ENCODE measurements at regions not wholly inside any gene's neighbourhood (a gene's known extent, or its start where the extent isn't known, plus 50 kb on each side); places are given as distances from the start of the nearest gene placed in this dataset.

DNA sequence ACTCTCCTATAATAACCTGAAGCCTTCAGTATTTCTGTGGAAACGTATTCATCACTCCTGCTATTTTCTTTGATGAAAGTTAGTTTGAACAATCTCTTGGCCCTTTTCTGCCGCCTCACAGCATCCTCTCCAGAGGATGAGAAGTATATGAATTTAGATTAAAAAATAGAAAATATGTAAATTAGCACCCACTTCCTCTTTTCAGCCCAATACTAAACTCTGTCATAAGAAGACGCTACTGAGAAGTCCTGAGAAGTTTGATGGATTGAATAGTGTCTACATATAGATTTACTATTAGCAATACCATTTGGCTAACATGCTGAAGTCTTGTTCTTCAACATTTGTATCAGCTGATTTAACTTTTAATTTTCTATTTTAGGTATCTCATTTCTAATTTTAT lies 526.4 kb upstream of the SPHKAP start:
- Mint-ChIP-seq H3K4me3 (no peak overlapping the region), H3K27me3 (ENCODE audit: low read depth) (no peaks in the 10 kb centered on the region), H3K27ac (no peak overlapping the region), H3K9me3 (peaks cover 0 to 5% of the 10 kb centered on the region in 2 donors), H3K4me1 (ENCODE audit: low read depth) (no peaks in the 10 kb centered on the region), H3K36me3 (ENCODE audit: insufficient read depth in 2 of 2) (no peaks in the 10 kb centered on the region)
- DNase-seq (no peak), ATAC-seq (replicated peaks in 1 of 2) (no peak)

- H3K4me3 Mint-ChIP-seq = no peak overlapping the region
- no peaks in the 10 kb centered on the region for H3K4me1 Mint-ChIP-seq (ENCODE audit: low read depth)
- H3K9me3 Mint-ChIP-seq = peaks cover 0 to 5% of the 10 kb centered on the region in 2 donors
- DNase-seq = no peak
- H3K36me3 Mint-ChIP-seq (ENCODE audit: insufficient read depth in 2 of 2) = no peaks in the 10 kb centered on the region
- no peaks in the 10 kb centered on the region for H3K27me3 Mint-ChIP-seq (ENCODE audit: low read depth)
- no peak for ATAC-seq (replicated peaks in 1 of 2)
- H3K27ac Mint-ChIP-seq = no peak overlapping the region
Observed at GRCh38 chr2:228705318-228705717, 523.8 kb upstream of the SPHKAP start.

DNA sequence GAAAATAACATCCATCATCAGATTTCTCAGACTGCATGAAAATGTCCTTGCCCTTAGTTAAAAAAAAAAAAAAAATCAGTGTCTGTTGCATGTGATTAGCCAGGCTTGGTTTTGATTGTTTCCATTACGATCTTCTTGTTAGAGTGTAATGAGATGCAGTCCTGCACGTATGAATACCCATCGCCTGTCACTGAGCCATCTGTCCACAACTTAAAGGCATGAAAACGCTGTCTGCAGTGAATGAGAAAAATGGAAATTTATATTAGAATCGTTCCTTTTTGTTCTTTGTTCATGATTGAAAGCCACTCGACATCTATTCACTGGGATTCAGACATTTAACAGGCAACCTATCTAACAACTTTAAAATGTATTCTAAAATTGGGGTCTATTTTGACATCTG lies 521.7 kb upstream of the SPHKAP start:
- Mint-ChIP-seq H3K4me3 (no peak overlapping the region), H3K4me1 (ENCODE audit: low read depth) (no peaks in the 10 kb centered on the region), H3K27me3 (ENCODE audit: low read depth) (no peaks in the 10 kb centered on the region), H3K36me3 (ENCODE audit: insufficient read depth in 2 of 2) (no peaks in the 10 kb centered on the region), H3K27ac (no peak overlapping the region), H3K9me3 (no peaks in the 10 kb centered on the region)
- DNase-seq (no peak), ATAC-seq (replicated peaks in 1 of 2) (no peak)

DNA sequence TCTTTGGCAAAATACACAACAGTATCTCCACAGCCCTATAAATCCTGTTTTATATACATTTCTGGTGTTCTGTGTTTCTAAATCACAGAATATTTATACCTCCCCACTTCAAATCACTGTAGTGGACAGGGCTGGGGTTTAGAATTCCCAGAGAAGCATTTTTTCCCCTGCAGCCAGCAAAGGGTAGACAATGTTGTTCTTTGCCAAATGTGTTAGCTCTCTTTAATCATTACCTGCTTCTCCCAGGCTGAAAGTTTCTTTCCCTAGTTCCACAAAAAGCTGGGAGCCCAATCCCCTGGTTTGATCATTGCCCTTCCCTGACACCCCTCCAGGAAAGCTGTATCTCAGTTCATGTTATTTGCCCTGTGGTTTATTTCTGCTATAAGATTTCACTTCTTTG lies 520.0 kb upstream of the SPHKAP start:
- DNase-seq (no peak), ATAC-seq (replicated peaks in 1 of 2) (no peak)
- H3K4me3 Mint-ChIP-seq = no peak overlapping the region
- no peaks in the 10 kb centered on the region for H3K36me3 Mint-ChIP-seq (ENCODE audit: insufficient read depth in 2 of 2)
- no peak overlapping the region for H3K27ac Mint-ChIP-seq
- H3K4me1 Mint-ChIP-seq (ENCODE audit: low read depth) = no peaks in the 10 kb centered on the region
- no peaks in the 10 kb centered on the region for H3K9me3 Mint-ChIP-seq
- H3K27me3 Mint-ChIP-seq (ENCODE audit: low read depth) = no peaks in the 10 kb centered on the region

- ATAC-seq (replicated peaks in 1 of 2) (no peak), DNase-seq (no peak)
- no peaks in the 10 kb centered on the region for H3K27me3 Mint-ChIP-seq (ENCODE audit: low read depth)
- no peaks in the 10 kb centered on the region for H3K4me1 Mint-ChIP-seq (ENCODE audit: low read depth)
- no peak overlapping the region for H3K4me3 Mint-ChIP-seq
- peaks cover 0 to under 1% of the 10 kb centered on the region in 2 donors for H3K9me3 Mint-ChIP-seq
- H3K27ac Mint-ChIP-seq = no peak overlapping the region
- no peaks in the 10 kb centered on the region for H3K36me3 Mint-ChIP-seq (ENCODE audit: insufficient read depth in 2 of 2)
Observed at GRCh38 chr2:228700638-228701037, 519.2 kb upstream of the SPHKAP start.

DNA sequence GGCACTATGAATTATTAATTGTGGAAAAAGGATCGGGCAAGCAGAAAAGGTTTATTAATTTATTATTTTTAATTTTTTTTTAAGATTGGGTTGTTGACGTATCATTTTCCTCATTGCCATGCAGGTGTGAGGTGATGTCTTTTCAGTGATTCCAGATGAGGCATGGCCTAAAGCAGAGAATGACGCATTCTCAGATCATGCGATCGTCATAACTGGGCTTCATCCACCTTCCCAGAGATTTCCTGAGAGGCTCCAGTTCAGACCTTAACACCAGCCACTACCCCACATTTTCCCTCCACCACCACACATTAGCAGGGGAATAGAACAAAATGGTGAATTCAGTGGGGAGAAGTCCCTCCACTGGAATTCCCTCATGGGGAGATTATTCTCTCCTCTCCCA lies 518.4 kb upstream of the SPHKAP start:
- DNase-seq = no peak
- Mint-ChIP-seq H3K27me3 (ENCODE audit: low read depth) (no peaks in the 10 kb centered on the region), H3K36me3 (ENCODE audit: insufficient read depth in 2 of 2) (no peaks in the 10 kb centered on the region), H3K9me3 (peaks cover 0 to 6% of the 10 kb centered on the region in 2 donors), H3K27ac (no peak overlapping the region), H3K4me3 (no peak overlapping the region), H3K4me1 (ENCODE audit: low read depth) (no peaks in the 10 kb centered on the region)
- no peak for ATAC-seq (replicated peaks in 1 of 2)

GRCh38 chr2:228699400-228699799 lies 517.9 kb upstream of the SPHKAP start:
- Mint-ChIP-seq H3K27ac (no peak overlapping the region), H3K4me3 (no peak overlapping the region), H3K27me3 (ENCODE audit: low read depth) (no peaks in the 10 kb centered on the region), H3K36me3 (ENCODE audit: insufficient read depth in 2 of 2) (no peaks in the 10 kb centered on the region), H3K4me1 (ENCODE audit: low read depth) (no peaks in the 10 kb centered on the region), H3K9me3 (peaks cover under 1 to 6% of the 10 kb centered on the region in 2 donors)
- no peak for ATAC-seq (replicated peaks in 1 of 2)
- no peak for DNase-seq

- DNase-seq = no peak
- no peaks in the 10 kb centered on the region for H3K4me1 Mint-ChIP-seq (ENCODE audit: low read depth)
- no peak overlapping the region for H3K27ac Mint-ChIP-seq
Observed at GRCh38 chr2:228698963-228699362, 517.5 kb upstream of the SPHKAP start.

DNA sequence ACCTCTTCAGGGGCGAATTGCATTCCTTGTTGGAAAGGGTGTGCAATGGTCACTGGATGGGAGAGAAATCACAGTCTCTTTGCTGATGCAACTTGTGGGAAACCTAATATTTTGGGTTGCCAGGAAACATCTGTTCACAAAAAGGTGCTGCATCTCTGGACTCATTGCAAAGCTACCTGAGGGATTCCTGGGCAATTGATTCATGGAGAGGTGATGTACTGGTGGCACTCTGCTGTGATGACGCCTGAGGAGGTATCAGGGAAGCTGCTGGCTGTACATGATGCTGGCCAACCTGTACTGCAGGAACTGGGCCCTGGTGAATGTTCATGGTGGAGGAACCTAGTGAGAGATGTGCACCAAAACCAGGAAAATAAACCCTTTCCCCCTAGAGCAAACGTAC lies 516.0 kb upstream of the SPHKAP start:
- no peak overlapping the region for H3K27ac Mint-ChIP-seq
- DNase-seq (no peak), ATAC-seq (replicated peaks in 1 of 2) (no peak)
- no peaks in the 10 kb centered on the region for H3K27me3 Mint-ChIP-seq (ENCODE audit: low read depth)
- peaks cover 3 to 6% of the 10 kb centered on the region in 2 donors for H3K9me3 Mint-ChIP-seq
- H3K36me3 Mint-ChIP-seq (ENCODE audit: insufficient read depth in 2 of 2) = no peaks in the 10 kb centered on the region
- H3K4me3 Mint-ChIP-seq = no peak overlapping the region
- no peaks in the 10 kb centered on the region for H3K4me1 Mint-ChIP-seq (ENCODE audit: low read depth)

More at GRCh38 chr2:228698963-228699362, 517.5 kb upstream of the SPHKAP start:
- Mint-ChIP-seq H3K4me3 (no peak overlapping the region), H3K9me3 (peaks cover 3 to 6% of the 10 kb centered on the region in 2 donors), H3K36me3 (ENCODE audit: insufficient read depth in 2 of 2) (no peaks in the 10 kb centered on the region), H3K27me3 (ENCODE audit: low read depth) (no peaks in the 10 kb centered on the region)
- ATAC-seq (replicated peaks in 1 of 2) = no peak

DNA sequence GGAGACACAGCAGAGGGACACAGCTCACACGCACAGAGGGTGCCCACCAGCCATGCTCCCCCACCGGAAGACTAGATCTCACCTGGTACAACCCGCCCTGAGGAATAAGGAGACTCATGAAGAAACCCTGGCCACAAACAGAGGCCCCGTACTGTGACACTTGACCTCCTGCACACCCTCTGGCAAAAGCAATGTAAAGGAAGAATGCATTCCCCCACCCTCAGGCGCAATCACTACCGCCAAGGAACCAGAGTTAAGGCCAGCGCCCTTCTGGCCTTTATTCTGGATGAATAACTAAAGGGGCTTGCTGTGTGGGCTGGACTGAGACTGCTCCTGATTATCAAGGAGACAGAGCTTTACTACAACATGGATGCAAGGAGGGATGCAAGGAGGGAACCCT lies 509.2 kb upstream of the SPHKAP start:
- DNase-seq = no peak
- Mint-ChIP-seq H3K36me3 (ENCODE audit: insufficient read depth in 2 of 2) (no peaks in the 10 kb centered on the region), H3K27ac (no peak overlapping the region), H3K4me1 (ENCODE audit: low read depth) (no peaks in the 10 kb centered on the region), H3K4me3 (no peak overlapping the region), H3K9me3 (peaks cover 6 to 8% of the 10 kb centered on the region in 2 donors), H3K27me3 (ENCODE audit: low read depth) (no peaks in the 10 kb centered on the region)
- no peak for ATAC-seq (replicated peaks in 1 of 2)

GRCh38 chr2:228689053-228689452 lies 507.6 kb upstream of the SPHKAP start:
- H3K36me3 Mint-ChIP-seq (ENCODE audit: insufficient read depth in 2 of 2) = no peaks in the 10 kb centered on the region
- H3K27ac Mint-ChIP-seq = no peak overlapping the region
- no peak for ATAC-seq (replicated peaks in 1 of 2)
- H3K4me1 Mint-ChIP-seq (ENCODE audit: low read depth) = no peaks in the 10 kb centered on the region
- H3K9me3 Mint-ChIP-seq = peaks cover 5 to 7% of the 10 kb centered on the region in 2 donors
- H3K4me3 Mint-ChIP-seq = no peak overlapping the region
- DNase-seq = no peak
- H3K27me3 Mint-ChIP-seq (ENCODE audit: low read depth) = no peaks in the 10 kb centered on the region

- no peak overlapping the region for H3K27ac Mint-ChIP-seq
- H3K9me3 Mint-ChIP-seq = peaks cover 5 to 7% of the 10 kb centered on the region in 2 donors
- no peak for ATAC-seq (replicated peaks in 1 of 2)
- H3K27me3 Mint-ChIP-seq (ENCODE audit: low read depth) = no peaks in the 10 kb centered on the region
- no peak for DNase-seq
- H3K36me3 Mint-ChIP-seq (ENCODE audit: insufficient read depth in 2 of 2) = no peaks in the 10 kb centered on the region
- H3K4me1 Mint-ChIP-seq (ENCODE audit: low read depth) = no peaks in the 10 kb centered on the region
- no peak overlapping the region for H3K4me3 Mint-ChIP-seq
Observed at GRCh38 chr2:228688007-228688645, 506.6 kb upstream of the SPHKAP start.

GRCh38 chr2:228681979-228682378 lies 500.5 kb upstream of the SPHKAP start:
- DNase-seq (no peak), ATAC-seq (replicated peaks in 1 of 2) (no peak)
- Mint-ChIP-seq H3K27me3 (ENCODE audit: low read depth) (no peaks in the 10 kb centered on the region), H3K36me3 (ENCODE audit: insufficient read depth in 2 of 2) (no peaks in the 10 kb centered on the region), H3K9me3 (peaks cover 5% of the 10 kb centered on the region in 2 donors), H3K4me1 (ENCODE audit: low read depth) (no peaks in the 10 kb centered on the region), H3K4me3 (no peak overlapping the region), H3K27ac (no peak overlapping the region)

GRCh38 chr2:228681426-228681825 lies 499.9 kb upstream of the SPHKAP start:
- no peak for DNase-seq
- H3K27ac Mint-ChIP-seq = no peak overlapping the region
- no peak overlapping the region for H3K4me3 Mint-ChIP-seq
- H3K36me3 Mint-ChIP-seq (ENCODE audit: insufficient read depth in 2 of 2) = no peaks in the 10 kb centered on the region
- H3K27me3 Mint-ChIP-seq (ENCODE audit: low read depth) = no peaks in the 10 kb centered on the region
- peaks cover 5% of the 10 kb centered on the region in 2 donors for H3K9me3 Mint-ChIP-seq
- no peak for ATAC-seq (replicated peaks in 1 of 2)
- H3K4me1 Mint-ChIP-seq (ENCODE audit: low read depth) = no peaks in the 10 kb centered on the region
